Kidney capillary endothelial cell (primary cell): ENCODE measurements at regions not wholly inside any gene's neighbourhood (a gene's known extent, or its start where the extent isn't known, plus 50 kb on each side); places are given as distances from the start of the nearest gene placed in this dataset.

Experiments
- DNase-seq: peaks from one replicate; pipeline ENCODE4 v3.0.0-alpha.2; 2018; ENCODE audit warnings: low spot score

DNA sequence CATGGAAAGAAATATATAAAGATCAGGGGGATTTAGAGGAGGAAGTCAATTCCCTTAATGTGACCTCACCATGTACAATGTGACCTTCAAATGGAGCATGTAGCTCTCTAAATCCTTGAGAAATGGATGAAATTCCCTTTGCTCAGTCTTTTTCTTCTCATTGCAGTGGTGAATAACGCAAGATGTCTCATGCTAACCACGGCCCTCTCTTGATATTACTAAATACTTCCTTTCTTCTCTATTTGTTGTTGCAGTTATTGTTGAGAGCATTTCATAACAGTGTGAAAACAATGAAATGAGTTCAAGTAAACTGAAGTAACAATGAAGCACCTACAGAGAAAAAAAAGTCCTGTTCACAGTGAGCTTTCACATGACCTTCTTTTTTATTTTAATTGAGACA, 55.6 kb downstream of the ZNF281 start:
- DNase-seq = no peak

DNA sequence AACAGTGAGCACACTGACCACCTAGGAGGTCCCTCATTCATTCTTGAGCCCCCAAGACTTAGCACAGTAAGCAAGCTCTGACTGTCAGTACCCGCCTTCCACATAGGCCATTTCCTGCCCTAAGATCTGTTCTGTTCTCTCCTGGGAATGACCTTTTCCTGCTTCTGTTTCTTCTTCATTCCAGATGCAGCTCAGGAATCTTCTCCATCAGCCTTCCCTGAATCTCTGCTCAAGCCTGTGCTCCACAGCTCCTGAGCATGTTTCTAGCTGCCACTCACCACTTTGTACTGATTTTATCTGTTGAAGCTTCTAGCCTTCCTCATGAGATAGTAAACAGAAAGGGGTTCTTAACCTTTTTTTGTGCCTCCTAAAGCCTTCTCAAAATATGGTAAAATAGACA, 56.6 kb downstream of the ZNF281 start:
- no peak for DNase-seq

DNA sequence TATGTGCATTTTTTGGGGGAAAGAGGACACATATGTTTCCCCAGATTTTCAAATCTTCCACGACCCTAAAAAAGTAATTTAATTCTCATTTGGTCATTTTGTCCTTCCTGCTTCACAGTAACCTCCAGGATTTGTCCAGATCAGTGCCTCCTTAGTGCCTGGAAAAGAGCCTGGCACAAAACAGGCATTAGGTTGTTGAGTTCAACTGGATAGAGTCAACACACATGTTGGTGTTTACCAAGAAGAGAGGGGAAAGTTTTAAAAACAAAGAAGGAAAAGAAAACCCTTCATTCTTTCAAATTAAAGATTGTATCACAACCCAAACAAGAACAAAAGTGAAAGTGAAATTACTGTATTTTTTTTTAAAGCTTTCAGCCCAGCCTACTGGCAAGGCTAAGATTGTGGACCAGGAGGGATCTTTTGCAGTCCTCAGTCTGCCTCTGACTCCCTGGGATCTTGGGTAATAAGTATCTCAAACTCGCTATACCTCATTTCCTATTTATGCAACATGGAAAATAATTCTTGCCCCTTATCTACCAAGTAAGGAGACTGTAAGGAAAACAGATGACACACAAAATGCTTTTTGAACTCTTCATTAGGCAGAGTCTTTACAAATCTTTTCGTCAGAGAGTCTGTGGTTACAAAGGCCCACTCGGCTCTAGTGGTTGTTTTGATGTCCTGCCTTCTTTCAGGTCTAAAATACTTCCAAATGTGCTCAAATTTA, 57.8 kb downstream of the ZNF281 start:
- no peak for DNase-seq

DNA sequence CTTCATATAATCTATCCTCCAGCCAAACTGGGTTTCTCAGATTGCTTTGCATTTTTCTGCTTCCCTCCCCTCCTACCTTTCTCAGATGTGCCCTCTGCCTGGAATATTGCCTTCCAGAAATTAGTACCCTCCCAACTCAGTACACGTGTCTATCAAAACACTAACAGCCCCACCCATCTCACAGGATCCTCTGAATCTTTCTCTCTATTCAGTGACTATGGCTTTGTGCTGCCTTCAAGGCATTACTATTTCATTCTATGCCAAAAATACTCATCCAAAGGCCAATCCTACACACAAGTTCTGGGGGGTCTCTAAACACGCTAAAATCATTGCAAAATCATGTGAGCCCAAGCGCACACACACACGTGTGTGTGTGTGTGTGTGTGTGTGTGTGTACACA, 58.4 kb downstream of the ZNF281 start:
- DNase-seq = no peak

DNA sequence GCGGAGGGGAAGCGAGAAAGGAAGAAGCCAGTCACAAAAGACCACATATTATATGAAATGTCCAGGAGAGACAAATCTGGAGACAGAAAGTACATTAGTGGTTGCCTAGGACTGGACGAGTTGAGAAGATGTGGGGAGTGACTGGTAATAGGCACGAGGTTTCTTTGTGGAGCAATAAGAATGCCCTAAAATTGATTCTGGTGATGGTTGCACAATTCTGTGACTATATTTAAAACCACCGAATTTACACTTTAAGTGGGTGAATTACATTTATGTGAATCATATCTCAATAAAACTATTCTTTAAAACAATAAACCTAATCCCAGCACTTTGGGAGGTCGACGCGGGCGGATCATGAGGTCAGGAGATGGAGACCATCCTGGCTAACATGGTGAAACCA, 63.1 kb downstream of the ZNF281 start:
- no peak for DNase-seq

DNA sequence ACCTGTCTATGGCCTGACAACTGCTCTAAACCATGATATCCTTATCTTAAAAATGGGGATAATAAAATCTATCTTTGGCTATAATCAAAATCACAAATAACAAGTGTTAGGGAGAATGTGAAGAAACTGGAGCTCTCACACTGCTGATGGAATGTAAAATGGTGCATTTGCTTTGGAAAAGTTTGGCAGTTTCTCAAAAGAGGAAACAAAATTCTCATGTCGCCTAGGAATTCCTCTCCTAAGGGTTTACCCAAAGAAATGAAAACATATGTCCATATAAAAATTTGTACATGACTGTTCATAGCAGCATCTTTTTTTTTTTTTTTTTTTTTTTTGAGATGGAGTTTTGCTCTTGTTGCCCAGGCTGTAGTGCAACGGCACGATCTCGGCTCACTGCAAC, 64.3 kb downstream of the ZNF281 start:
- DNase-seq = no peak

DNA sequence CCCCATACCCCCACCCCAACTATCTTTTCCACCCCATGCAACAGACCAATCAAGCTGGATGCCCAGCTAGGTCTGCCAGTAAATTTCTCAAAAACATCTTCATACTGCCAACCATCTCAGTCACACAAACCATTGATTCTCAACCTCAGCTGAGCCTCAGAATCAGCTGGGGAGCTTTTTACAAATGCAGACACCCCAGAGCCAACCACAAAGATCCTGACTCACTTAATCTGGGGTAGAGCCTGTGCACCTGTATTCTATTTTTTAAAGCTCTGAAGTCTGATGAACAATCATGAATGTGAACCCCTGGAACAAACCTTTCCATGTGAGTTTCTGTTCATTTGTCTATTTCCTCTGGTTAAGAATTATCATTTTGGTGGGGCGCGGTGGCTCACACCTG, 66.0 kb downstream of the ZNF281 start:
- no peak for DNase-seq

DNA sequence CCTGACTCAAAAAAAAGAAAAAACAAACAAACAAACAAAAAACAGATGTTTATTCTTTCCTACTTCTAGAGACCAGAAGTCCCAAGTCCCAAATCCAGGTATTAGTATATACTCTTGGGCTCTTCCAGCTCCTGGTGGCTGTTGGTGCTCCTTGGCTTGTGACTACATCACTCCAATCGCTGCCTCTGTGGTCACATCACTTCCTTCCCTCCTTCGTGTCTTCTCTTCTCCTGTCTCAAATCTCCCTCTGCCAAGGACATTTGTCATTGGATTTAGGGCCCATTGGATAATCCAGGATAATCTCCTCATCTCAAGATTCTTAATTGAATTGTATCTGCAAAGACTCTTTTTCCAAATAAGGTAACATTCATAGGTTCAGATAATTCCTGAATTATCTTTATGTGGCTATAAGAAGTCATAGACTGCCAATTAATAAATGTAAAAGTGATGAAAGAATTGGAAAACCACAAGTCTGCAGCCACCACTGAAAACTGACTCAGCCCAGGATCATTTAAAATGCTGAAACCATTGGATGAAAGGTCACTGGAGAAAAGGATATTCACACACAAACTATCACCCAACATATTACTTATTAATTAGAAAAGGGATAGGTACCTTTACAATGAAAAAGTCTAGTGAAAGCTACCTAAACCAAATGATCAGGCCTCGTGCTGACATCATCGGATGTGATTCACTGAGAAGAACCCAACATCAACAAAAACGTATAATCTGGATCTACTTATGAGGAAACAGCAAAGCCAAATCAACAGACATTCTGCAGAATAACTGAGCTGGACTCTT, 67.1 kb downstream of the ZNF281 start:
- DNase-seq = no peak

DNA sequence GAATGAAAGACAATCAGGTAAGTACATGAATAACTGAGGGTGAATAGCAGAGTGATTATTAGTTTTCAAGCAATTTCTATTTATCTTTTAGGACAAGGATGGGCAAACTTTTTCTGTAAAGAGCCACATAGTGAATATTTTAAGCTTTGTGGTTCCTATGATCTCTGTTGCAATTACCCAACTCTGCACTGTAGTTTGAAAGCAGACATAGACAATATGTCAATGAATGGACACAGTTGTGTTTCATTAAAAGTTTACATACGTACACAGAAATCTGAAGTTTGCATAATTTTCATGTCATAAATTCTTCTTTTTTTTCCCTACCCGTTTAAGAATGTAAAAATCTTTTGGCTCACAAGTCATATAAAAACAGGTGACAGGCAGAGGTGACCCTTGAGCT, 71.4 kb downstream of the ZNF281 start:
- DNase-seq = no peak

DNA sequence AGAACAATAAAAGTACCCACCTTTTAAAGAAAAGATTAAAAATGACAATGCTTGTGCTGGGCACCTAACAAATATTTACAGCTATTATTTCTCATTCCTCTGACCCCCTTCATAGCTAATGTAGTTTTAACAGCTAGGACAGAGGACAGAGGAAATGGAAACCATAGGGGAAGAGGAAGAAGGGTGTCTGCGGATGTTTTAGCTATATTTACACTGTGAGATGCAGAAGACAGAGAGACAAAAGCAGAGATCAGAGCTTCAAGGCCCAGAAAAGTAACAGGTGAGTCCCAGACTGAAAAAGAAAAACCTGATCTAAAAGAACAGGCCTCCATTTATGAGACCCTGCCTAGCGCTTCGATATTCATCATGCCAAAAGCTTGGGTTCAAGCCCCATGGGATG, 72.0 kb downstream of the ZNF281 start:
- DNase-seq = no peak

DNA sequence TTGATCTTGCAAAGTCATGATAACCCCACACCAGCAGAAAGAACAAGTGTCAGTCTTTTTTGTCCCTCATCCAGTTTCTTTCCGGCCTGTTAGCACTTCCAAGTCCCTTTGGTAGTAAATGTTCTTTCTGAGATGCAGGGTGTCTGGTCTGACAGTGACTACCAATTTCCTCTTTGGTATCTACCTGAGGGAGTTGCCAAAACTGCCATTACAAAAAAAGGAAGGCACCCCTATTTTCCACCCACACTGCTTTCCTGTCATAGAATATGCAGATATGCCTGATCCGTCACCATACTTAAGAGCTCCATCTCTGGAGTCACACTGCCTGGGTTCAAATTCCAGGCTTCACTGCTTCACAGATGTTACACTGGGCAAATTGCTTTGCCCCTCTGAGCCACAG, 72.4 kb downstream of the ZNF281 start:
- no peak for DNase-seq

DNA sequence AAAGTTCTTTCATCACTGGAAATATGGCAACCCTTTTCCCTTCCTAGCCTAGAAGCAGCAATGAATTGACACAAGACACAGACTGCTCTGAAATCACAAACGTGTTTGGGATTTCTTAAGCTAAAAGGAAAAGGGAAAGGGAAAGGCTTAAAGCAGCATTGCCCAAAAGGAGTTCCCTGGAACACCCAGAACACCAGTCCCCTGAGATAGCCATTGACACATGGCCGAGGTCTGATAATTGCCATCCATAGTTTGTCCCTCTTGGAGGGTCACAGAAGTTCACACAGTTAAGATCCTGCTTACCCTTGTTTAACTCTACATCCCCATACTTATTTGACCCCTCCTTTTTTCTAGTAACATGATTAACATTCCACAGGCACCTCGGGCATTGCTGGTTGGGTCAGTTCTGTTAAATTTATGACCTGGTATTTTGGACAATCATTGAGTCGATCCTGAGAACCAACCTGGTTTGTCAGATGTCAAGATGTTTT, 72.9 kb downstream of the ZNF281 start:
- DNase-seq = no peak

DNA sequence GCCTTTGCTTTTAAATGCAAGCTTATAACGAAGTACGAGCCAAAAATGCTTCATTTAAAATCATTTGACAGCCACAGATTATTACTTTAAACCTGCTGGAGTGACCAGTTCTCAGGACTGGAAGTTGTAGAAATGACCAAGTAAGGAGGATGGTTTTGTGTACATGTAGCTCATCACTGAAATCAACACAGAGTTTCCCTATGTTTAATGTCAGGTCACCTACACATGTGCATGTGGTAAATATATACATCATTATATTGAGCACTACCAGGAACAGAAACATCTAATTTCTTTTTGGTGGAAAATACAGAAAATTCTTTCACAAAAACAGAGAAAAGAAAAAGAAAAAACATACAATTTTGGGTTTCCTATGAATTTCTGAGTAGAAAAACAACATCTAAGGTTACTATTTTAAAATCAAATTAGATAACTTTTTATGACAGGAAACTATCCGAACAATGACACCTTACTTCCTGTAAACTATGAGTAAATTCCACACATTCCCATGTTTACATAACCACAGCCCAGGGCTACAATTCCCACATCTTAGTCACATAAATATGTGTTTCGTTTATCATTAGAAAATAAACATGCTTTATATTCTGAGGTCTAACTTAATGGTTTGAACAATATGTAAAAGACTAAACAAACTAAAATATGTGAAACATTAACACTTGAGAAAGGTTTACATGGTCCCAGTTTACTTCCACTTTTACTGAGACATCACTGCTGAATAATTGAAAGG, 73.6 kb downstream of the ZNF281 start:
- DNase-seq = peak; percentile 51

DNA sequence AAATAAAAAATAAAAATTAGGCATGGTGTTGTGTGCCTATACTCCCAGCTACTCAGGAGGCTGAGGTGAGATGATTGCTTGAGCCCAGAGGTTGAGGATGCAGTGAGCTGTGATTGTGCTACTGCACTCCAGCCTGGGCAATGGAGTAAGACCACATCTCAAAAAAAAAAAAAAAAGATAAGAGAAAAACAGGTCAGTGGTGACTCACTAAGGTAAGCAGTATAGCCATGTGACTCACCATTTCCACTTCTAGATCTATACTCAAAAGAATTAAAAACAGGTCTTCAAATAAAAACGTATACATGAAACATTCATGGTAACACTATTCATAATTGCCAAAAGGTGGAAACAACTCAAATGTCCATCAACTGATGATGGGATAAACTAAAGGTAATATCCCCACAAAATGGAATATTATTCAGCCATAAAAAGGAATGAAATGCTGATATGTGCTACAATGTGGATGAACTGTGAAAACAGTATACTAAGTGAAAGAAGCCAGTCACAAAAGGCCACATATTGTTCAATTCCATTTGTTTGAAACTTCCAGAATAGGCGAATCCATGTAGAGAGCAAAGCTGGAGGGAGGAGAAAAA, 75.1 kb downstream of the ZNF281 start:
- no peak for DNase-seq

DNA sequence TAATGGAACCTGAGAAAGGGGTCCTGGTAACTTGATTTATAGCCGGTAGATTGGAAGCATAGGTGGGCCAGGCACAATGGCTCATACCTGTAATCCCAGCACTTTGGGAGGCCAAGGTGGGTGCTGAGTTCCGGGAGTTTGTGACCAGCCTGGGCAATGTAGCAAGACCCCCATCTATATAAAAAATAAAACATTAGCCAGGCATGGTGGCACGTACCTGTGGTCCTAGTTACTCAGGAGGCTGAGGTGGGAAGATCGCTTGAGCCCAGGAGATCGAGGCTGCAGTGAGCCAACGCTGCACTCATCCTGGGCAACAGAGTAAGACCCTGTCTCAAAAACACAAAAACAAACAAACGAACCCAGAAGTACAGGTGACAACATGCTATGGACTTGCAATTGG, 76.5 kb downstream of the ZNF281 start:
- DNase-seq = no peak

DNA sequence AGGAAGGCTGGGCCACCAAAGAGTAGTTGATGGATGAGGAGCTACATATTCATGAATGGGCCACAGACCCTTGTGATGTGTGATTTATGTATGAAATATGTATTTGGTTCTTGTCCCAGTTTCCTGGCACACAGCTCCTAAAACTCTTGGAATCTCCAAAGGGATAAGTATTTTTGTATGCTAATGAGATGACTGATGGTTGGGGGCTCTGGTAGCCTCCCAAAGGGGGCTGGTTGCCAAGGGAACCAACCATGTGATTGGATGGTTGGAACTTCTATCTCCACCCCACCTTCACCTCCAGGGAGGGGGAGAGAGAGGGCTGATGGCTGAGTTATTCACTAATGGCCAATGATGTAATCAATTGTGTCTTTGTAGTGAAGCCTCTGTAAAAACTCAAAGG, 77.1 kb downstream of the ZNF281 start:
- DNase-seq = no peak

DNA sequence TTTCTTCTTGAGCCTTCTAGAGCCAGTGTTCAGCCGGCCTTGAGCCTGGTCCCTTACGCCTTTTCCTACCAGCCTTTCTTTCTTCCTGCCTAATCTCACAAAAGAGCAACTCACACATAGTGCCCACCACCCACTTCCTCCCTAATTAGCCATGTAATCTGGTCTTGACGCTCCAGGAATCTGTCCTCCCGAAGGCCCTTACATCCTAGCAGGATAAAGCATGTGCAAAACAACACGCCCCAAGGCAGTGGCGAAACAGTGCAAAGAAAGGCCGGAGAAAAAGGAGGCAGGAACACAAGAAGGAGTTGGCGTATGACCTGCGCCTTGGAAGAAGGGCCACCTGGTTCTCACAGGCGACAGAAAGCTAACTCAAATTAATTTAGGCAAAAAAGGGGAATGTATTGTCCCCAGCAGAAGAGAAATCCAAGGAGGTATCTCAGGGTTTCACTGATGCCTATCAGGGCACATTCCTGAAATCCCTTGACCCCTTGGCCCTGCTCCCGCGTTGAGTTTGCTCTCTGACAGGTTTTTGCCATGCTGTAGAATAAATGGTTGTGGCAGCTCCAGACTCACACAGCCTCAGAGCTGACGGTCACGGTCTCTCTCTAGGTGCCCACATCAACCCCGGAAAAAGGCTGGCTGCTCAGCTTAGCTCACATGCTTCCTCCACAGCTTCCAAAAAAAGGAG, 79.0 kb downstream of the ZNF281 start:
- DNase-seq = no peak

DNA sequence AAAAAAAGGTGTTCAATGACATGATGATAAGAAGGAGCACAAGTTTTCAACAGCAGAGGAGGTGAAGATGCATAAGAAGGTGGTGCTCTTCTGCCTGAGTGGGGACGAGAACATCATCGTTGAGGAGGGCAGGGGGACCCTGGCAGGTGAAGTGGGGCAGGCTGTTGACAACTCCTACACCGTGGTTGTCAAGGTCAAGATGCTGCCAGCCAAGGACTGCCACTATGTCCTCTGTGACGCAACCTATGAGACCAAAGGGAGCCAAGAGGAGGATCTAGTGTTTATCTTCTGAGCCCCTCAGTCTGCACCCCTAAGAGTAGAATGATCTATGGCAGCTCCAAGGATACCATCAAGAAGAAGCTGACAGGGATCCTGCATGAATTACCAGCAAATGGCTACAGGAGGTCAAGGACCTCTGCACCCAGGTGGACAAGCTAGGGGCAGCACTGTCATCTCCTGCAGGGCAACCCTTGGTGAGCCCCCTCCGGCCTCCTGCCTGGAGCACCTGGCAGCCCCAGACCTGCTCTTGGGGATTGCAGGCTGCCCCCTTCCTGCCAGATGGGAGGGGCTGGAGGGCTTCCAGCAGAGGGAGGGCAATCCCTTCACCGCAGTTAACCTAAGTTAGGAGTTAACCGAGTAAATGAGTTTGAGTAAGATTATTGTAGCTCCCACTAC, 80.5 kb downstream of the ZNF281 start:
- no peak for DNase-seq

DNA sequence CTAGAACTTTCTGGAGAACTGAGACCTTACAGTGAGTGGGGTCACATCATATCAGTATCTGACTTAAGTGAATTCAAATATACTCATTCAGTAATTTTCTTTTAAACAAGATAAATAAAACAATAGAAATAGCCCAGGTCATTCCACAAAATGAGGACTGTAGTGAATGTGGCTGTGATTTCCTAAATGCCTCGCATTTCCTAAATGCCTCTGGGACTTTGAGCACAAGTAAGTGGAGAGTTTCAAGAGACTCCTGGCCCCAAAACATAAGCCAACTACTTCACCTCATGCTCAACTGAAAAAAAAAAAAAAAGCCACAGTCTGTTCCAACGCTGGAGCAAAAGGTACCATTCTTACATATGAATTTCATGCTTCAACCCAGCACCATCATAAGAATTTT, 81.5 kb downstream of the ZNF281 start:
- no peak for DNase-seq

DNA sequence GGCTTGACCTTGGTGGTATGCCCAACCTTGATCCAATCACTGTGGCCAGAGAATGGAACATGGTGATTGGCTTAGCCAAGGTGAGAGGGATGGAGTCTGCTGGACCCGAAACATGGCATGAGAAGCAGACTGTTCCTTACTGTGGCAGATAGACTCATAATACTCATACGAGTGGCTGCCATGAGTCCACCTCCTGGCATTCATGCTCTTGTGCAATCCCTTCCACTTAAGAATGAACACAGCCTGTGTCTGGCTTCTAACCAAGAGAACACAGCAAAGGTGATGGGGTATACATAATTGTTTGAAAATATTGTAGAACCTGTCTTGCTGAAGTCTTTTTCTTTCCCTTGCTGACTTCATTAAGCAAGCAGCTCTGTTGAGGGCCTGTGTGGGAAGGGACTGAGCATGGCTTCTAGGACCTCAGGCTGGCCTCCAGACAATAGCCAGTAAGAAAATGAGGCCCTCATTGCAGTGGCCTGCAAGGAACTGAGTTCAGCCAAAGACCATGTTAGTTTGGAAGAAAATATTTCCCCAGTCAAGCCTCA, 85.9 kb downstream of the ZNF281 start:
- no peak for DNase-seq

DNA sequence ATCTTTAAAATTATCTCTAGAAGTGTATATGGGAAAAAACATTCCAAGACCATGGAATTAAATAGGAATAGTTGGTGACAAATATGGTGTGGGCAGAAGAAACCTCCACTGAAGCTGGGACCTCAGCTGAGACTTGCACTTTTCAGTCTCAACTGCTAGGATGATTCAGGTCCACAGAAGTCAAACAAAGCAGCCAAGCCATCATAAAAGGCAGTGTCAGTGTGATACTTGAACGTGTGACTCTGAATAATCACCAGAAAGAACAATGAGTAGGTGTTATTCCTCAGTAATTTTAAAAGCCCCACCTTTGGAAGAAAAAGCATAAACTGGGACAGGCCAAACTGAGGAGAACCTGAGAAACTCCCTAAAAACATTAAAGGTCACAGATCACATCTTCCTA, 90.7 kb downstream of the ZNF281 start:
- no peak for DNase-seq
